Hematopoietic multipotent progenitor cell treated with erythropoietin and hydrocortisone succinate and interleukin-3 and kit ligand, for 8 days (in vitro differentiated cells): ENCODE measurements at regions not wholly inside any gene's neighbourhood (a gene's known extent, or its start where the extent isn't known, plus 50 kb on each side); places are given as distances from the start of the nearest gene placed in this dataset.
"Not testable (repeated sequence)": the region's sequence is repeated elsewhere in the genome, so short reads cannot be mapped to it uniquely, and the experiment has no call there.

Experiments used
- DNase-seq: peaks from one replicate; pipeline ENCODE4 v3.0.0-alpha.2; 2015

DNA sequence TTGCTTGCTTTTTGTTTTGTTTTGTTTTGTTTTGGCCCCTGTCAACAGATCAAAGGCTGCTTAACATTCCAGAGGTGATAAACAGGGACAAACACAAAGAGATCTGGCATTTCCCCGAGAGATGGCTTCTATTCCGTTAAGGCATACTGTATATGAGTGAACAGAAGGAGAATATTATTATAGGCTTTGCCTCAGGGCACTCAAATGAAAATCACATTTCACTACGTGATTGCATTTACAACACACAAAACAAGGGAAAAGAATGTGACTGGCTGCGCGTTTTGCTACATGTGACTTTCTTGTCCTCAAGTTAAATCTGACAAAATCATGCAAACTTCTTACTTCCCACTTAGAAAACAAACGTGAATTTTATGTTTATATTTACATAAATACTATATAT, 1037.9 kb upstream of the DDX18 start:
- no peak for DNase-seq

DNA sequence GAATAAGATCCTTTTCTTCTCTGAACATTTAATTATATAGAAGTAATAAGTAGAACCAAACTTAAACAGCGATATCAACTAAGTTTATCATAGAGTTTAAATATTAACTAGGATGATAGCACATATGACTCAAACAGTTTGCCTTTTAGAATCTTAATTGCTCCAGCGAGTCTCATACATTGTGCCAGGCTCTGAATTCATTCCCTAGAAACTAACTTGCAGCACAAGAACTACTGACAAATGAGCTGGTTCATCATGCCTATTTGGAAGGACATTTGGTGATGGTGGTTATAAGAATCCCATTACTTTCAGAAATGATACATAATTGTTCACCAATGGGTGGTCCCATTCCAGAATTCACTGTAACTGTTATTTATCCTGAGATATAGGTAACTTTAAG, 1026.6 kb upstream of the DDX18 start:
- DNase-seq, result no peak

DNA sequence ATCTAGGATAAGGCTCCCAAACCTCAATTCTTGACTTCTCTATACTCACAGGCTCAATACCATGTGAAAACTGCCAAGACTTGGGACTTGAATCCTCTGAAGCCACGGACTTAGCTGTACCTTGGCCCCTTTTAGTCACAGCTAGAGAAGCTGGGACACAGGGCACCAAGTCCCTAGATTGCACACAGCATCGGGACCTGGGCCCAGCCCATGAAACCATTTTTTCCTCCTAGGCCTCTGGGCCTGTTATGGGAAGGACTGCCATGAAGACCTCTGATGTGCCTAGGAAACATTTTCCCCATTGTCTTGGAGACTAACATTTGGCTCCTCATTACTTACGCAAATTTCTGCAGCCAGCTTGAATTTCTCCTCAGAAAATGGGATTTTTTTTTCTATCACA, 1011.8 kb upstream of the DDX18 start:
- no peak for DNase-seq

DNA sequence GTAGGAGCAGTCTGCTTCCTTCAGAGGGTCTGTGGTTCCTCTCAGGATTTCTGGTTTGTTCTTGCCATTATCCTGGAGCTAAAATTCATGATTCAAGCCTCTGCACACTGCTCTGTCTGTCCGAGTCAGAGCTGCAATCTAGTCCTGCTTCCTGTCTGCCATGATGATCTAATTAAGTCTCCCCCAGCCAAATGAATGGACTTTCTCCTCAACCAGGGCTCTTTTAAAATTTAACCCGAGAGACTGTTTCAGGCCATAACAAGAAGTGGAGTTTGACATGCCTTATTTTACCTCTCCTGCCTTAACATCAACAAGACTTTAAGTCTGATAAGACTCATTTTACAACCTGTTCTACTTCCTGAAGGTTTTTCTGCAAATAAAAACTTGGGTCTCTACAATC, 1009.6 kb upstream of the DDX18 start:
- DNase-seq, result no peak

DNA sequence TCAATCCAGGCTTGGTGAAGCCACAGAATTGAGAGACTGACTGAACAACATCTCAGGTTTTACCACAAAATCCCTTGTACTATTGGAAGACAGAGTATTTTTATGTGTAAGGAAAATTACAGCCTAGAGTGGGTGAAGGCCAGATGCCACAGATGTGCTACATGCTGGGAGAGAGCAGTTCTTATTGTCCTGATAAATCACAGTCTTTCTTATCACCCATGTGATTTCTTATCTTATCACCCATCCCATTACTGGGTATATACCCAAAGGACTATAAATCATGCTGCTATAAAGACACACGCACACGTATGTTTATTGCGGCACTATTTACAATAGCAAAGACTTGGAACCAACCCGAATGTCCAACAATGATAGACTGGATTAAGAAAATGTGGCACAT, 1008.0 kb upstream of the DDX18 start:
- DNase-seq, result not testable (repeated sequence)

DNA sequence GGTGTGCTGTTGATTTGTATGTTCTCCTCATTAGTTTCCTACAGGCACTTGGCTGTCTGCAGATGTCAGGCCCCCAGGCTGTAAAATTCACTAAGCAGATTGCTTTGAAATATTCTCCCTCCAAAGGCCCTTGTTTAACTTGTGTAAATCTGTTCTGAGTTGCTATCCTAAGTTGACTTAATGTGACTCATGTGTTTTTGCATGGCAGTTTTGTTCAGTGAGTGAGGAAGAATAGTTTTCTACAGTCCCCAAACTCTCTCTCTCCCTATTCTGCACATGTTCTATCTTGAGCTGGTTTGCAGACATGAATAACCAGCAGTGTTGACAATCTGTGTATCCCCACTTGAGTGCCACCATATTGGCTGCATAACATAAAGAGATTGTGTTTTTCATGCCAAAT, 1005.4 kb upstream of the DDX18 start:
- DNase-seq, result no peak

DNA sequence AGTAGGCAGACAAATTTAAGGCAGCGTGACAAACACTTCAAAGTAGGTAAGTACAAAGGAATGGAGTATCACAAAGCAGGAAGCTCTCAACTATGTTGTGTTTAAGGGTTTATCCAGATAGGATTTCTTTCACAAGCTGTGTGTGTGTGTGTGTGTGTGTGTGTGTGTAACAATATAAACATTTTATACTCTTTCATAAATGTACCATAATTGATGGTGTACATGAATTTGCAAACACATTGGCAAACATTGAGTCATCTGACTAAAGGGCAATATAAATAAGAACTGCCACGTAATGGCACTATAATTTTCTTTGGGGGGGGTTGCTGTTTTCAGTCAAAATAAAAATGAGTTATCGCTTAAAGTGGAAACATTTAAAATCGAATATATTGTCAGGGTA, 1004.4 kb upstream of the DDX18 start:
- DNase-seq, result no peak

DNA sequence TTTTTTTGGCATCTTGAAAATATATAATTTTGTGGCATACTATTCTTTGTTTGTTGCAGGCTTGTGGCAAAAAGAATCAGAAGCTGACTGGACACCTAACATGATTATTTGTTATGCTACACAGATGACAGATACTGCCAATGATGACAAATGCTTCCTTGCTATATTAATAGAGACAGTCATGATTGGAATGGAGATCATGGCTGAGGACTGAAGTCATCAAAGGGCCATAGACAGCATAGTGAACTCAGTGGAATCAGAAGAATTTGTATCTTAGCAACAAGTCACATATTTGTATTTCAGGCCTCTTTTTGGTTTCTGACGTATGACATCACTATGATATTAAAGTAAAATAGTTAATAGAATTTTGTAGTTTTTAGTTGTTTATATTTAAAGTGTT, 1003.8 kb upstream of the DDX18 start:
- DNase-seq, result no peak

DNA sequence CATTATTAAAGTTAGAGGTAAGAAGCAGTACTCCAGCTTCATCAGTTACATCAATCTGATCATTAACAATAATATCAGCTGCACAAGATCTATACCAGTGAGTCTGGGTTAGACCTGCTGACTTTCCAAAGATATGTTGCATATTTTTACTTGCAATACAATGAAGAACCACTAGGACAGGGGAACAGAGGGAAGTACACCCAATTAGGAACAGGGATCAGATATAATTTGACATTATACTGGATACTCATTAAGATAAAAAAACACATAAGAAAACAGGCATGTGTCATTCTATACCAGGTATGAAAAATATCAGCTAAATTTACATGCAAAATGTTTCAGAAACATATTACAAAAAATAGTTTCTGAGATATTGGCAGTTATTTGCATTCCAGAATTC, 995.1 kb upstream of the DDX18 start:
- no peak for DNase-seq

DNA sequence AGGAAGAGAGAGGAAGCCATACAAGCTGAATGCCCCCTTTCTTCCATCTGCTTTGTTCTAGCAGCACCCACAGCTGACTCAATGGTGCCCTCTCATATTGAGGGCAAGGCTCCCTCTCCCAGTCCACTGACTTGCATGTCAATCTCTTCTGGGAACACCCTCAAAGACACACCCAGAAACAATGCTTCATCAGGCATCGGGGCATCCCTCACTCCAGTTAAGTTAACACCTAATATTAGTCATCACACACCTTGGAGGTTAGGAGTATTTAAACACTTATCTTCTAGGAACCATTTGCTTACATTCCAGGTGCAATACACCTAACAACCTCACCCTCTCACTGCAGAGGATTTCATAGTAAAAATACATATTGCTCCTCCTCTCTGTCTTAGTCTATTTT, 993.5 kb upstream of the DDX18 start:
- no peak for DNase-seq

DNA sequence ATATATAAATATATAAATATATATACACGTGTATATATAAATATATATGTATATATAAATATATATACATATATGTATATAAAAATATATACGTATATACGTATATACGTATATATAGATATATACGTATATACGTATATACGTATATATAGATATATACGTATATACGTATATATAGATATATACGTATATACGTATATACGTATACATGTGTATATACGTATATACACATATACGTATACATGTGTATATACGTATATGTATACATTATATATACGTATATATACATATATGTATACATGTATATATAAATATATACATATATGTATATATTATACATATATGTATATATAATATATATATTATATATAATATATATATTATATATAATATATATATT, 984.9 kb upstream of the DDX18 start:
- DNase-seq, result not testable (repeated sequence)

DNA sequence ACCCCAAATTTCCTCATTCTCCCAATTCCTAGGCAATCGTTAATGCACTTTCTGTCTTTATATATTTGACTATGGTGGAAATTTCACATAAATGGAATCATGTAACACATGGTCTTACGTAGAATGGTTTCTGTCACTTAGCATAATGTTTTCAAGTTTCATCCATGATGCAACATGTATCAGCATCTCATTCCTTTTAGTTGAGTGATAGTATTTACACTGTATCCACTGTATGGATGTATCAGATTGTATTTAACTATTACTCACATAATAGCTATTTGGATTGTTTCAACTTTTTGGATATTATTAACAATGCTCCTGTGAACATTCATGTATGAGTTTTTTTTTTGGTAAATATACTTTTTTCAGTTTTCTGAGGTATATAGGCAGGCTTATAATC, 982.3 kb upstream of the DDX18 start:
- DNase-seq, result no peak

DNA sequence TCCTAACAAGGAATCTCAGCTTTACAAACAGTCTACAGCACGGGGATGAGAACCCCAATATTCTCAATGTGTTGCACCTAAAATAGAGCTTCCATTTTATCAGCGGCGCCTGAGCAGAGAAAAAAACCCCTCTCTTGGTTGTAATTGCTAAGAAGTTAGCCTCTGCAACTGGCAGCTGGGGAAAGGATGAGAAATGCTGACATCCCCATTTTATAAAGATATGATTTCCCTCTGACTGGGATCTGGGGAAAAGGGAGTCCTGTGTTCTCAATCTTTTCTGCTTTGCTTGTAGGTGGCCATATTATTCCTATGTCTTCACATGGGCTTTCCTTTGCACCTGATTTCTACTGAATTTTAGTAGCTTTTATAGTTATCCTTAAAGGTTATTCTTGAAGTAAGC, 981.4 kb upstream of the DDX18 start:
- no peak for DNase-seq

DNA sequence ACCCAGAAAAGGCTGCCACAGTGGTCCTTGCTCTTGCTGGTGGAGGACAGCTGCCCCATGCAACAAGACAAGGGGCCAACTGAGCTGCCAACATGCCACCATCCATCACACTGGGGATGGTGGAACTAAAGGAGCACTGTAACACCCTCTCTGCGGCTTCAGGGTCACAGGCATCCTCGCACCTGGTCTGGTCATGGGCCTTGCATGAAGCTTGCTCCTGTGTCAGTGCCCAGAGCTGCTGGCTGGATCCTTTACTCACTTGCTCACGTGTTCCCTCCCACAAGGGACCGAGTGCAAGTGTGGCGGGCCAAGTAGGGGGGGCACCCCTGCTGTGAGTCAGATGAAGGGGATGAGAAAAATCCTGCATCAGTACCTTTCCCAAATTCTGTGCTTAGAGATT, 972.3 kb upstream of the DDX18 start:
- DNase-seq, result no peak

DNA sequence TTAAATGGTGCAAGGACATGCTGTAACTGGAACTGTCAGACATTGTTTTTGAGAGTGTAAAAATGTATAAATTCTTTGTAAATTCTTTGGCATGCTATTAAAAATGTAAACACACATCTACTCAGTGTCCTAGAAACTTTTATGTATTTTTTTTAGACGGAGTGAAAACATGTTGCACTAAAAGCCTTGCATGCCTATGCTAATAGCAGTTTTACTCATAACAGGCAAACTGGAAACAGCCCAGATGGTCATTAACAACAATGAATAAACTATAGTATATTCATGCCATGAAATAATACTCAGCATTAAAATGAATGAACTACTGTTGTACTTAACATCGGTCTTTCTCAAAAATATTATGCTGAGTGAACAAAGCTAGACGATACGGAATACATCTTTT, 954.8 kb upstream of the DDX18 start:
- DNase-seq, result no peak

DNA sequence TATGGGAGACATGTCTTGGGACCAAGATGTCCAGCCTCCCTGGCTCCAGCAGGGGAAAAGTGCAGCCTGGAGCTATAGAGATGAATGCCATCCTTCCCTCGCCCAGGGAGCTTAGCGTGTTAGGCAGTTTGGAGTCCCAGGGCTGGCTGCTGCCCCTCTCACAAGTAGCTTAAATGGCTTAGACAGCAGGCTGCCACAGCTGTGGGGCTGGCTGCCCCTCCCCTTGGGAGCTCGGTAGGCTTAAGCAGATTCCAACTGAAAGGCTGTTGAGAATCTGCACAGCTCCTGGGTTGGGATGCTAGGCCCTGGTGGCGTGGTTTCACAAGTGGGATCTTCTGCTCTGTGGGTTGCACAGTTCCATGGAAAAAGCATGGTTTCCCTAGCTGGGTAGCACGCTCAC, 940.5 kb upstream of the DDX18 start:
- no peak for DNase-seq

DNA sequence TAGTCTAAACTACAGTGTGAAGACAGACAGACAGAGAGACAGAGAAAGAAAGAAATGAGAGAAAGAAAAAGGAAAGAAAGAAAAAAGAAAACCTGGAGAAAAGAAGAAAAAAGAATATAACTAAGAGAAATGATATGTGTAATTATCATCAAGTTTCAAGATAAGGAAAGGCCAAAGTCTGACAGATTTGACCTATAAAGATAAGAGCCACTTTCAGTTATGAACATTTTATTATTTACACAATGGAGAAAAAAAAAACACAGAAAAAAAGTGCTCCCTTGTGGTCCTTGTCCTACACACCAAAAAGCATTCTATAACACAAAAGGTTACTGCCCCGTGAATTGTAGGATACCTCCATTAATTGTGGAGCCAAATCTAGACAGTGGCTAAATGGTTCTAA, 937.2 kb upstream of the DDX18 start:
- no peak for DNase-seq

DNA sequence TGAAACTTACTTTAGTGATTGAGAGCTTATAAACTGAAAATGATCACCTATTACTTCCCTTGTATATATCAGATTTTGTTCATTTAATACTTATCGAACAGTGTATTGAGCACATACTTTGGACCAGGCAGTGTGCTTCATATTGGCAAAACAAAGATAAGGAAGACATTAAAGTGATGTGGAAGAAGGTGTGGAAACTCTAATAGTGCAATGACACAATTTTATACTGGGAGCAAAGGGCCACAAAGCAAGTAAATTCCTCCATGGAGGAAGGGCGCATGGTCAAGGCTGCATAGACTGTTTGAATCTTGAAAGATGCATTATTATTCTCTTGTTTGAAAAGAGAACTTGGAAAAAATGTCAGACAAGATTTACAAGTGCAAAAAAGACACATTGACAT, 936.5 kb upstream of the DDX18 start:
- no peak for DNase-seq

DNA sequence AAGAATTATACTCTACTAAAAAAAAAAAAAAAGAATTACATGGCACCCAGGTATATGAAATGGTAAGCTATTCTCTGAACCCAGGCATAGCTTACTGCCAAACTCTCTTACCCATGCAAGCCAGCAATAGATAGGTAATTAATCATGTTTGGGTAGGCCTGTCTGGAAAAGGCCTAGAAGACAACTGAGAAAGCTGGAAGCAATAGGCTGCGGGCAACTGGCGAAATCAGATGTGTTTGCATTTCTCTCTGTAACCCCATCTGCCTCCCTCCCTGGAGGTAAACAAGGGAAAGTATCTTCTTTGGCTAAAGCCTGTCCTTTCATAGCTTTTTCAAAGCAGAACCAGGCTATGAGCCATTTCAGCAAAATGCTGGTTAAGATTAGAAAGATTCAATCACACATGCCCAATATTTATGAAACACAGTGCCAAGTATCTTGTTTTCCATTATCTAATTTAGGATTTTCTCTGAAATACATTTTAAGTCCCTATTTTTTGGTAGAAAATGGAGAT, 934.8 kb upstream of the DDX18 start:
- DNase-seq, result no peak

DNA sequence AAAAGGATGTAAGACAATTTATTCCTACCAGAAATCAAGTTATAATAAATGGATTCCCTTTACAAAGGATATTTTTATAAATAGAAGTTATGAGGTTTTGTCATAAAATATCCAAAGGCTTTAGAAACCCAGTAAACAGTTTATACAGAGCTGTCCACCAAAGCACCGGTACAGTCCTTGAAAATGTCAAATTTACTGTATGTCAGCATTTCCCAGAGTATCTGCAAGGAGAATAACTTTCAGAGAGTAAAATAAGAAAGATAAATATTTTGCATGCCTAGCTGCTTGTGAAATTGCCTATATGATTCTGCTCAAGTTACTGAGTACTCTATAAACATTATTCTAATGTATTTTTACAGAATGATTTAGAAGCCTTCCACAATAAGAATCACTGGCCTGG, 923.3 kb upstream of the DDX18 start:
- DNase-seq, result no peak

DNA sequence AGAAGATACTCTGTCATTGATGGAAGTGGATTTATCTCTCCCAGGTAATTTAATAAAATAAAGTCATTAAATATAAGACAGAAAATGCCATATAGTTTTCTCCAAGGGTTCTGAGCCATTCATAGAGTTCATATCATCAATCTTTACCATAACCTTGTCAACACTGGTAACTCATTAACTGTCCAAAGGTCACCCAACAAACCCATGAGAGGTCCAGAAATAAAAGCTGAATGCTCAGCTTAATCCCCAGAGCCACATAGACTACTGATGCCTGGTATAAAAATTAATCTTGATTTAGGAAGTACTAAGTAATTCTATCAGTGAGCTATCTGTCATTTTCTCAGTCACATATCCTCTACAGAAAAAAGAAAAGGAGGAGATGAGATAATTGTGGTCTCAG, 903.0 kb upstream of the DDX18 start:
- DNase-seq, result no peak

DNA sequence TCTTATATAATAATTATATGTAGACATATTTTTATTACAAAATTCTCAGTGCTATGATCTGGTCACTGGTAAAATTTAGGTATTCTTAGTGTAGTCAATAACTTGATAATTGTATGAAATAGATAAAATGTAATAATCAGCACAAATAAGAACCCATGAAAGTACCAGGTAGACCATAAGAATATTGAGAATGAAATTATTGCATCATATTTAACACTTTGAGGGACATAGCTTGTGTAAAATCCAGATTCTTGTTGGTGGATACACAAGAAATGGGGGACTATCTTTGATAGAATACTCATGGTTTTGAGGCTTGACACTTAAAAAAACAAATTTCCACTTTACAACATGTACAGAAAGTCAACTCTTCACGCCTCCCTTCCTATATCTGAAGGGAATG, 898.8 kb upstream of the DDX18 start:
- no peak for DNase-seq

DNA sequence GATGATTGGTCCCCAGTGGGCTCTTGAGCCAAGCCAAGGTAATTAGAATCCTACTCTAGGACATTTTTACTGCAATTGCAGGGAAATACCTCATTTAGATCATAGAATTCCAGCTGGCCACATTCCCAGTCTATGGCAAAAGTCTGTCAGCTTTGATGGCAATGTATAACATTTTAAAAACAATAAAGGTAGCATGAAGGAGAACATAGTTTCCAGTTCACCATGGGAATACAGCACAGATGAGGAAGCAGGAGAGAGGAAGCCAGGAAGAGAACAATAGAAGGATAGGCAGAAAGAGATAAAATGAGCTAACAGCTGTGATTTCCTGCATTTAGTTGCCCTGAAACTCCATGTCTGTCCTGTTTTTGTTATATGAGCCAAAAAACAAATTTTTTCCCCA, 897.3 kb upstream of the DDX18 start:
- no peak for DNase-seq

DNA sequence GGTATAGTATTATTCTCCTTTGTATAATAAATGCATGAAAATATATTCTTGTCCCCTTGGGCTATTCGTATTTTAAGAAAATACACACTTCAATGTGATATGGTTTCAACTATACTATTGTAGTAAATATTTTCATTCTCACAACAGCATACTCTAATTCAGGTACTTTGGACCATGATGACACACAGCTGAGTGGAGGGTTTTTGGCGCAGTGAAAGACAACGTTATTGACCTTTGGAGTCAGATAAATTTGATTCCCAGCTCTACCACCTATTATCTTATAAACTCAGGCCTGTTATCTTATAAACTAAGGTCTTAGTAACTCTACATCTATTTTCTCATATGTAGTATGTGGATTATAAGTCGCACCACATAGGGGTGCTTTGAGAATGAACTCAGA, 895.9 kb upstream of the DDX18 start:
- no peak for DNase-seq

DNA sequence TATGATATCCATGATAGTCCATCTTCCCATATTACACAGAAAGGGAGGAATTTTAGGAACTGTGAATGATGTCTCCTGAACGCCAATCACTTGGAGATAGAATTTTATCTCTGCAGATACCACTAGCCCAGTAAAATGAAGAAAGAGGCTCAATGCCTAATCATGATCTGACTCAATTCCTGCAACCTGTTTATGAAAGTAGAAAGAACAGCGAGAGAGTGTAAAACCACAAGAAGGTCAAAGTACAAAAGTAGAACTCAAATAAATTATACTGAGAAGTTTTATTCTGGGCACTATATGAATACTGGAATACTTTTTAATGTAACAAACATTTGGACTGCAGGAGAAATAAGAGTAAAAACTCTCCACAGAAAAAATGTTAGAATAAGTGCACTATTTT, 892.1 kb upstream of the DDX18 start:
- no peak for DNase-seq

DNA sequence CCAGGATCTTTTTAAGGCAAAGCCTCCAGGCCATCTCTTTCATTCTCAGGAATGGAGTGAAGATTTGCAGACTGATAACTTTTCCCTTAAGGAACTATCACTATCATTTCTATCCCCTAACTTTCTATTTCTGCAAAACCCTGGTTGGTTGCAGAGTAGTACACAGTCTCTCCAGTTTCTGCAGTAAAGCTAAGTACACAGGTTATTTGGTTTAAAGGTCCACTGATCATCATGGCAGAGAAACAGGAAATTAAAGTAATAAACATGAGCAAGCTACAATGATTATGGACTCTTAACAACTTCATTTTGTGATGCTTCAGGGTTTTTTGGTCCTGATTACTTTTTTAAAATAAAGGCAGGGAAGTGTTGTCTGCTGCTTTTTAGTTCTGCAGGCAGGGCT, 890.0 kb upstream of the DDX18 start:
- DNase-seq, result no peak
